ENCODE measurements at regions not wholly inside any gene's neighbourhood (a gene's known extent, or its start where the extent isn't known, plus 50 kb on each side); places are given as distances from the start of the nearest gene placed in this dataset.

DNA sequence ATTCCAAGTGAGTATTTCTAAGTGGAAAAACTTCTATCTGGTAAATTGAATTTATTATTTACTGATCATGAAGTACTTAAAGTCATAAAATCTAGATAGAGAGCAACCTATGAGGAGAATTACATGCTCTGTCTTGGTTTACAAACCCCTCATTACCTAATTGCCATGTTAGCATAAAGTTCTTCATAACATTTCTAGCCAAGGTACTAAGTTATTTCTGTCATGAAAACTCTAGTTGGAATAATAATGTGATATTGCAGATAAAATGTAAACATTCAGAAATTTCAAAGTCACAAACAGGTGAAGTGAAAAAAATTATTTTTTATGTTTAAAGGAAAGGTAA is 228.6 kb downstream of the TTLL7 start:
- TF ChIP-seq POLR2AphosphoS5 (IDR thresholded peaks at IDR 0.05) (no peak), EP300 (IDR thresholded peaks at IDR 0.05; ENCODE audit: low read depth) (no peak), POLR2A (IDR thresholded peaks at IDR 0.05) (no peak)
- TF ChIP-seq, protein P1, sequence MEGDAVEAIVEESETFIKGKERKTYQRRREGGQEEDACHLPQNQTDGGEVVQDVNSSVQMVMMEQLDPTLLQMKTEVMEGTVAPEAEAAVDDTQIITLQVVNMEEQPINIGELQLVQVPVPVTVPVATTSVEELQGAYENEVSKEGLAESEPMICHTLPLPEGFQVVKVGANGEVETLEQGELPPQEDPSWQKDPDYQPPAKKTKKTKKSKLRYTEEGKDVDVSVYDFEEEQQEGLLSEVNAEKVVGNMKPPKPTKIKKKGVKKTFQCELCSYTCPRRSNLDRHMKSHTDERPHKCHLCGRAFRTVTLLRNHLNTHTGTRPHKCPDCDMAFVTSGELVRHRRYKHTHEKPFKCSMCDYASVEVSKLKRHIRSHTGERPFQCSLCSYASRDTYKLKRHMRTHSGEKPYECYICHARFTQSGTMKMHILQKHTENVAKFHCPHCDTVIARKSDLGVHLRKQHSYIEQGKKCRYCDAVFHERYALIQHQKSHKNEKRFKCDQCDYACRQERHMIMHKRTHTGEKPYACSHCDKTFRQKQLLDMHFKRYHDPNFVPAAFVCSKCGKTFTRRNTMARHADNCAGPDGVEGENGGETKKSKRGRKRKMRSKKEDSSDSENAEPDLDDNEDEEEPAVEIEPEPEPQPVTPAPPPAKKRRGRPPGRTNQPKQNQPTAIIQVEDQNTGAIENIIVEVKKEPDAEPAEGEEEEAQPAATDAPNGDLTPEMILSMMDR (IDR thresholded peaks at IDR 0.05): no peak
